ENCODE measurements at regions not wholly inside any gene's neighbourhood (a gene's known extent, or its start where the extent isn't known, plus 50 kb on each side); places are given as distances from the start of the nearest gene placed in this dataset.

- TF ChIP-seq POLR2AphosphoS5 (IDR thresholded peaks at IDR 0.05; ENCODE audit: low read depth, low read length) = no peak
- TF ChIP-seq TAF1 (IDR thresholded peaks at IDR 0.05; ENCODE audit: low read depth, low read length) = no peak
- no peak for TF ChIP-seq POLR2A (IDR thresholded peaks at IDR 0.05; ENCODE audit: low read depth, low read length)
These were observed 590.4 kb downstream of the PDCD6IP start for GRCh38 chr3:34388830-34389229.
